Kidney epithelial cell (primary cell): ENCODE measurements at regions not wholly inside any gene's neighbourhood (a gene's known extent, or its start where the extent isn't known, plus 50 kb on each side); places are given as distances from the start of the nearest gene placed in this dataset.
A peak's percentile ranks its signal among the peaks of the same experiment; 100 is the strongest.

ENCODE experiments used
- DNase-seq: peaks from one replicate; pipeline ENCODE4 v3.0.0-alpha.2; 2010; ENCODE audit warnings: low read depth
- H3K27me3 ChIP-seq: 2 replicates; pipeline ENCODE4 v1.6.0; 2011; ENCODE audit warnings: low read length; ENCODE audit not compliant: control insufficient read depth, insufficient read depth
- H3K36me3 ChIP-seq: 2 replicates; pipeline ENCODE4 v1.5.1; 2011; ENCODE audit warnings: low read length; ENCODE audit not compliant: control insufficient read depth, insufficient read depth
- H3K4me3 ChIP-seq: 2 replicates; pipeline ENCODE4 v1.5.1; 2011; ENCODE audit warnings: low read depth, mild to moderate bottlenecking, control low read depth, low read length
- TF ChIP-seq, protein P1 (sequence below): IDR thresholded peaks from 2 replicates; pipeline ENCODE4 v1.5.1; 2011; ENCODE audit warnings: mild to moderate bottlenecking, moderate library complexity, low read length, control low read depth, inconsistent platforms; ENCODE audit not compliant: insufficient read depth, poor library complexity, severe bottlenecking

DNA sequence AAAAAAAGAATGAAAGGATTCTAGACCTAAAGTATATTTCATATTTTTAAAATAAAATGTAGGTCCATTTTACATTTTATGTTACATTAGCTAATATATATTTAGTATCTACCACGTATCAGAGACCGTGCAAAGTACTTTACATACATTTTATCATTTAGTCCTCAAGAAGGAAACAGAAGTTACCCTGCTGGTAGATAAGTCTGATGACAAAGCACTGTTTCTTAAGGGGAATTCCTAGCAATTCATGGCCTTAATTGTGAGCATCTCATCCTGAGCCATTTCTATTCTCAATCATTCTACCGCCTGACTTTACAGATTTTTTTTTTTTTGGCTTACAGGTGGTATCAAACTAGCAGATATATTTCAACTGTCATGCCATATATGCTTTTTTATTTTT lies 367.7 kb downstream of the PRELID2 start:
- no peaks in the 10 kb centered on the region for H3K36me3 ChIP-seq
- TF ChIP-seq, protein P1, sequence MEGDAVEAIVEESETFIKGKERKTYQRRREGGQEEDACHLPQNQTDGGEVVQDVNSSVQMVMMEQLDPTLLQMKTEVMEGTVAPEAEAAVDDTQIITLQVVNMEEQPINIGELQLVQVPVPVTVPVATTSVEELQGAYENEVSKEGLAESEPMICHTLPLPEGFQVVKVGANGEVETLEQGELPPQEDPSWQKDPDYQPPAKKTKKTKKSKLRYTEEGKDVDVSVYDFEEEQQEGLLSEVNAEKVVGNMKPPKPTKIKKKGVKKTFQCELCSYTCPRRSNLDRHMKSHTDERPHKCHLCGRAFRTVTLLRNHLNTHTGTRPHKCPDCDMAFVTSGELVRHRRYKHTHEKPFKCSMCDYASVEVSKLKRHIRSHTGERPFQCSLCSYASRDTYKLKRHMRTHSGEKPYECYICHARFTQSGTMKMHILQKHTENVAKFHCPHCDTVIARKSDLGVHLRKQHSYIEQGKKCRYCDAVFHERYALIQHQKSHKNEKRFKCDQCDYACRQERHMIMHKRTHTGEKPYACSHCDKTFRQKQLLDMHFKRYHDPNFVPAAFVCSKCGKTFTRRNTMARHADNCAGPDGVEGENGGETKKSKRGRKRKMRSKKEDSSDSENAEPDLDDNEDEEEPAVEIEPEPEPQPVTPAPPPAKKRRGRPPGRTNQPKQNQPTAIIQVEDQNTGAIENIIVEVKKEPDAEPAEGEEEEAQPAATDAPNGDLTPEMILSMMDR = no peak
- H3K27me3 ChIP-seq = no peaks in the 10 kb centered on the region
- H3K4me3 ChIP-seq = no peak overlapping the region
- no peak for DNase-seq

DNA sequence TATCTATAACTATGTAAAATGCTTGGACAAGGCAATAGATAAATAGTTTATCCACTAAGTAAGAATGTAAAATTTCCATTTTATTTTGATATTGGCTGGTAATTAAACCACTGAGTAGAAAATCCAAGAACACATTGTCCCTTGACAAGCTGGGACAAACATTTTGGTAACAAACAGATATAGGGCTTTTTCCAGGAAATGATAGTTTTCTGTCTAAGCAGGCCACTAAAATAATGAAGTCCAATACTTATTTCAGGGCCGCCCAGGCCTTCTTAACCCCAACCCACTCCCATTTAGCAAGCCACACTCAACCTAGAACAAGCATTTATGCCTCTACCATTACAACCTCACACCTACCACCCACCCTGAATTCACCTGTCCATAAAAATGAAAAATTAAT lies 368.6 kb downstream of the PRELID2 start:
- DNase-seq = no peak
- H3K4me3 ChIP-seq = no peak overlapping the region
- no peaks in the 10 kb centered on the region for H3K36me3 ChIP-seq
- TF ChIP-seq, protein P1 = no peak
- no peaks in the 10 kb centered on the region for H3K27me3 ChIP-seq

DNA sequence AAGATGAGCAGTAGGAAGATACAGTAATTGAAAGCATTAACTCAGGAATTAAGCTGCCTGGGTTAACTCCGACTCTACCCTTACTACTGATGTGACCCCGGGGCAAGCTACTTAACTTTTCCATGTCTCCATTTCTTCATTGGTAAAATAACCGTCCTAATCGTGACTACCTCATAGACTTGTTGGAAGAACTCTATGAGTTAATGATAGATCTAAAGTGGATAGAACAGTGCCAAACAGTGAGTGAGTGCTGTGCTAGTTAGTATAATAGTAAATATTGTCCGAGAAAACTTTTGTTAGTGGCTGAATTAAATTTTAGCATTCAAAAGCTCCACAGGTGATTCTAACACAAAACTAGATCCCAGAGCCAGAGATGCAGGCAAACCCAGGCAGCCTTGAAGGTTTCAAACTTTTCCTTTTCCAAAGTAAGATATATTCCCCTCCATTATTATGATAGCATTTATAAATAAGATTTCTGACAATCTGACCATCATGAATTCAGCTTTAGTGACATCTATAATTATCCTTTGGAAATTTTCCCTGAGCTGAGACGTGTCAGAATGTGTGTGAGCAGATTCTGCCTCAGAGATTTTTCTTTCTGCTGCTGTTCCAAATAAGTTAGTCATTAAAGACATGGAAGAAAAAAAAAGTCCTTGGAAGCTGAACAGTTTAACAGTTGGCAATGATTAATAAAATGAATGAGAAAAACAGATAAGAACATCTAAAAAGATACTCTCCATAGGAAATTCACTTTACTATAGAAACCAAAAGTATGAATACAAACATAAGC lies 369.5 kb downstream of the PRELID2 start:
- no peaks in the 10 kb centered on the region for H3K27me3 ChIP-seq
- no peaks in the 10 kb centered on the region for H3K36me3 ChIP-seq
- TF ChIP-seq, protein P1 = no peak
- H3K4me3 ChIP-seq = no peak overlapping the region
- peak; percentile 37 for DNase-seq

DNA sequence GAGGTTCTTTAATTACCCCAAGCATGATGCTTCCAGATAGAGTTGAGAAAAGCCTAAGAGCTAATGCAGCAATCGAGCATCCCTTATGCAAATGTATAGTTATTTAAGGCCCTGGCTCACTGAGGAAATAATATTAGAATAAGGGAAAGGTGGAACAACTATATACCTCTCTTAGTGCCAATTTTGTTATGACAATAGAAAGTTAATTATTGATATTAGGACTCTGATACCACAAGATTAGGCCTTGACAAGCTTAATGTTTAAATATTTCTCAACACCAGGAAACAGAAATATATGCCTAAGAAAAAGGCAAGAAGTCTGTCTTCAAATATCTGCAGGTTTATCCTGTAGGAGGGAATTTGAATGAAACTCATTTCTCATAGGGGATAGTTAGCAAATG lies 371.0 kb downstream of the PRELID2 start:
- Histone ChIP-seq H3K4me3 (no peak overlapping the region), H3K27me3 (no peaks in the 10 kb centered on the region), H3K36me3 (no peaks in the 10 kb centered on the region)
- TF ChIP-seq, protein P1 = no peak
- no peak for DNase-seq

DNA sequence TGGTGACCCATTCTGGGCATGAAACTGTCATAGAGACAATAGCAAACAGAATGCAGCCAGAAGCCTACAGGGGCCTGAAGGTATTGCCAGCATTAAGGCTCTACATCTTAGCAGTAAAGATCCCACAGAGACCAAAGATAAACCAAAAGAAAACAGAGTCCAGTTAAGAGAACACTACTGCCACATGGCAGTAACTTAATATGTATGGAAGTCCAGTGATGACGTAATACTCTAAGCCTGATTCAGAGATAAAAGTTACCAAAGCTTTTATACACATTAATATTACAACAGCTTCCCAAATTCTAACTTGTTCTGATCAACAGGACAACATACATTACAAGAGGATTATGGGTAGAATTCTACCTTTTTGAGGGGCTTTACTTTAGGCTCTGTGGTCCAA lies 371.5 kb downstream of the PRELID2 start:
- DNase-seq = no peak
- Histone ChIP-seq H3K4me3 (no peak overlapping the region), H3K27me3 (no peaks in the 10 kb centered on the region), H3K36me3 (no peaks in the 10 kb centered on the region)
- TF ChIP-seq, protein P1 = no peak

DNA sequence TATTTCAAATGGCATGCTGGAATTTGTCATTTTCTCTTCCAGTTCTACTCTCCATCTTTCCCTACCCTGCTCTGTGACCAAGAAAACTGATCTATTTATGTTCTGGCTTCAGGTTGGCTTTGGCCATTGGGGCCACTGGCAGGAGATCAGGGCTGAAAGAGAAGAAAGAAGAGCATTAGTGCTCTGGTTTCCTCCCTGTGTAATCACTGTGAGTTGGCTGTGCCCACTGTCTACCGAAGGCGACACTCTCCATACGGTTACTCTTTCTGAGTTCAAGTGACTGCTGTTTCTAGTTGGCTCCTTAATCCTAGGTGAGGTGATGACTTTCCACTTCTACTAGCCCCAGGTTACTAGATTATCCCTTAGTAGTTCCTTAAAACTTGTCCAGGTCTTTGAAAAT lies 372.6 kb downstream of the PRELID2 start:
- Histone ChIP-seq H3K27me3 (no peaks in the 10 kb centered on the region), H3K4me3 (no peak overlapping the region), H3K36me3 (no peaks in the 10 kb centered on the region)
- TF ChIP-seq, protein P1 = no peak
- no peak for DNase-seq
